DMS53 treated with DMSO at 0.1 percent for 48 hours (cell line): ENCODE measurements at regions not wholly inside any gene's neighbourhood (a gene's known extent, or its start where the extent isn't known, plus 50 kb on each side); places are given as distances from the start of the nearest gene placed in this dataset.
A peak's percentile ranks its signal among the peaks of the same experiment; 100 is the strongest.

Experiments
- DNase-seq: peaks from one replicate; lab custom pipeline; 2025; ENCODE audit not compliant: unreplicated experiment; lab: John Stamatoyannopoulos, UW

GRCh38 chr13:83223546-83223945 lies 658.7 kb downstream of the SLITRK1 start:
- DNase-seq: no peak

GRCh38 chr13:83221813-83222241 lies 660.4 kb downstream of the SLITRK1 start:
- no peak for DNase-seq

GRCh38 chr13:83221256-83221655 lies 661.0 kb downstream of the SLITRK1 start:
- no peak for DNase-seq

- DNase-seq: no peak
Observed at GRCh38 chr13:83220241-83220640, 662.0 kb downstream of the SLITRK1 start.

- DNase-seq: no peak
Observed at GRCh38 chr13:83219832-83220231, 662.4 kb downstream of the SLITRK1 start.

GRCh38 chr13:83216479-83217245 lies 665.6 kb downstream of the SLITRK1 start:
- DNase-seq: no peak

- no peak for DNase-seq
Observed at GRCh38 chr13:83215627-83216026, 666.6 kb downstream of the SLITRK1 start.

- no peak for DNase-seq
Observed at GRCh38 chr13:83214452-83214851, 667.8 kb downstream of the SLITRK1 start.

GRCh38 chr13:83211301-83211700 lies 671.0 kb downstream of the SLITRK1 start:
- DNase-seq: no peak

GRCh38 chr13:83204886-83205285 lies 677.4 kb downstream of the SLITRK1 start:
- DNase-seq: no peak

GRCh38 chr13:83201506-83201905 lies 680.8 kb downstream of the SLITRK1 start:
- no peak for DNase-seq

- DNase-seq: no peak
Observed at GRCh38 chr13:83197316-83197715, 685.0 kb downstream of the SLITRK1 start.

GRCh38 chr13:83190020-83190419 lies 692.3 kb downstream of the SLITRK1 start:
- no peak for DNase-seq

- no peak for DNase-seq
Observed at GRCh38 chr13:83184819-83185218, 697.5 kb downstream of the SLITRK1 start.

GRCh38 chr13:83184150-83184475 lies 698.2 kb downstream of the SLITRK1 start:
- no peak for DNase-seq

- DNase-seq: no peak
Observed at GRCh38 chr13:83183439-83184149, 698.7 kb downstream of the SLITRK1 start.

GRCh38 chr13:83182845-83183244 lies 699.4 kb downstream of the SLITRK1 start:
- no peak for DNase-seq

- DNase-seq: no peak
Observed at GRCh38 chr13:83178008-83178407, 704.3 kb downstream of the SLITRK1 start.

GRCh38 chr13:83168590-83168989 lies 713.7 kb downstream of the SLITRK1 start:
- no peak for DNase-seq

GRCh38 chr13:83167203-83167602 lies 715.1 kb downstream of the SLITRK1 start:
- no peak for DNase-seq

- no peak for DNase-seq
Observed at GRCh38 chr13:83166550-83166949, 715.7 kb downstream of the SLITRK1 start.

GRCh38 chr13:83162493-83162892 lies 719.8 kb downstream of the SLITRK1 start:
- DNase-seq: no peak

GRCh38 chr13:83153848-83154247 lies 728.4 kb downstream of the SLITRK1 start:
- DNase-seq: peak; percentile 25
